GM23338 (cell line): ENCODE measurements at regions not wholly inside any gene's neighbourhood (a gene's known extent, or its start where the extent isn't known, plus 50 kb on each side); places are given as distances from the start of the nearest gene placed in this dataset.

ENCODE experiments used
- CREB1 ChIP-seq: fragments of 250-450 bp; sonication (Bioruptor Pico); IDR thresholded peaks from 2 replicates; pipeline ENCODE4 v1.5.0; 2020; ENCODE audit warnings: low read depth, mild to moderate bottlenecking, moderate library complexity
- CTCF ChIP-seq, 2 experiments: fragments of 200-600 bp in 1 of 2; sonication (generic) in 1 of 2; conservative IDR thresholded peaks; 2 replicates each; pipeline versions ENCODE4 v1.5.1 to v1.6.1; 2016 to 2017; ENCODE audit warnings: antibody characterized with exemption in 2 of 2, low read depth in 2 of 2, mild to moderate bottlenecking in 2 of 2, moderate library complexity in 1 of 2
- ETS1 ChIP-seq: IDR thresholded peaks from 2 replicates; pipeline ENCODE4 v1.6.1; 2016; ENCODE audit warnings: antibody characterized with exemption
- EZH2 ChIP-seq: fragments of 200-600 bp; sonication (generic); IDR thresholded peaks from one replicate; pipeline ENCODE4 v1.8.0; 2017; ENCODE audit warnings: antibody characterized with exemption, mild to moderate bottlenecking, low read depth; ENCODE audit not compliant: unreplicated experiment
- EZH2phosphoT487 ChIP-seq: fragments of 200-600 bp; sonication (generic); IDR thresholded peaks from one replicate; pipeline ENCODE4 v1.8.1; 2018; ENCODE audit warnings: antibody characterized with exemption; ENCODE audit not compliant: unreplicated experiment
- JUNB ChIP-seq: IDR thresholded peaks from one replicate; pipeline ENCODE4 v1.6.1; 2016; ENCODE audit warnings: antibody characterized with exemption; ENCODE audit not compliant: unreplicated experiment
- NANOG ChIP-seq: IDR thresholded peaks from 2 replicates; pipeline ENCODE4 v1.6.1; 2016; ENCODE audit warnings: antibody characterized with exemption, borderline replicate concordance
- POLR2AphosphoS5 ChIP-seq: IDR thresholded peaks from 2 replicates; pipeline ENCODE4 v1.6.1; 2016; ENCODE audit warnings: antibody characterized with exemption, low read depth
- REST ChIP-seq: IDR thresholded peaks from one replicate; pipeline ENCODE4 v1.6.1; 2018; ENCODE audit warnings: antibody characterized with exemption; ENCODE audit not compliant: unreplicated experiment
- STAT1 ChIP-seq: IDR thresholded peaks from one replicate; pipeline ENCODE4 v1.6.1; 2016; ENCODE audit warnings: antibody characterized with exemption; ENCODE audit not compliant: unreplicated experiment
- ZNF114 ChIP-seq: fragments of 250-450 bp; sonication (Bioruptor Pico); IDR thresholded peaks from 2 replicates; pipeline ENCODE4 v1.5.0; 2020; ENCODE audit warnings: mild to moderate bottlenecking, moderate library complexity
- ZNF331 ChIP-seq: fragments of 250-450 bp; sonication (Bioruptor Pico); IDR thresholded peaks from 2 replicates; pipeline ENCODE4 v1.5.0; 2020; ENCODE audit warnings: low read depth, mild to moderate bottlenecking, moderate library complexity

GRCh38 chr10:128729910-128730420, 603.7 kb upstream of the MKI67 start:
- TF ChIP-seq CTCF (conservative IDR thresholded peaks at IDR 0.05; ENCODE audit: low read depth in 2 of 2) (no peak), EZH2phosphoT487 (no peak), CREB1 (CRISPR knock-in tag) (no peak), POLR2AphosphoS5 (no peak), EZH2 (no peak), REST (no peak), STAT1 (no peak), ZNF114 (no peak), ETS1 (no peak), NANOG (no peak), ZNF331 (CRISPR knock-in tag) (no peak), JUNB (no peak)
